H9 (cell line): ENCODE measurements at regions not wholly inside any gene's neighbourhood (a gene's known extent, or its start where the extent isn't known, plus 50 kb on each side); places are given as distances from the start of the nearest gene placed in this dataset.

Experiments used
- DNase-seq: peaks from one replicate; pipeline ENCODE4 v3.0.0-alpha.2; 2017
- H2AFZ ChIP-seq: one replicate; pipeline ENCODE4 v1.6.1; 2013; ENCODE audit warnings: mild to moderate bottlenecking, low read length, control low read depth, moderate library complexity
- H2AK5ac ChIP-seq: 2 replicates; pipeline ENCODE4 v1.6.1; 2013; ENCODE audit warnings: low read length, control low read depth, mixed read lengths; ENCODE audit not compliant: insufficient read length
- H2BK120ac ChIP-seq: one replicate; pipeline ENCODE4 v1.6.1; 2013; ENCODE audit warnings: low read depth, mild to moderate bottlenecking, low read length, control low read depth, inconsistent platforms; ENCODE audit not compliant: poor library complexity, severe bottlenecking
- H2BK12ac ChIP-seq: 2 replicates; pipeline ENCODE4 v1.6.1; 2013; ENCODE audit warnings: low read length, control low read depth, mixed read lengths, low read depth; ENCODE audit not compliant: insufficient read length
- H2BK15ac ChIP-seq: 2 replicates; pipeline ENCODE4 v1.6.1; 2013; ENCODE audit warnings: low read depth, low read length, control low read depth
- H2BK20ac ChIP-seq: one replicate; pipeline ENCODE4 v1.6.1; 2013; ENCODE audit warnings: low read depth, mild to moderate bottlenecking, low read length, control low read depth, inconsistent platforms; ENCODE audit not compliant: poor library complexity, severe bottlenecking
- H2BK5ac ChIP-seq: 2 replicates; pipeline ENCODE4 v1.6.1; 2013; ENCODE audit warnings: low read length, control low read depth, mixed read lengths; ENCODE audit not compliant: insufficient read length
- H3K14ac ChIP-seq: 2 replicates; pipeline ENCODE4 v1.6.1; 2013; ENCODE audit warnings: low read length, control low read depth; ENCODE audit not compliant: insufficient read depth
- H3K18ac ChIP-seq: 2 replicates; pipeline ENCODE4 v1.6.1; 2013; ENCODE audit warnings: low read depth, mild to moderate bottlenecking, mixed read lengths, low read length, control low read depth; ENCODE audit not compliant: insufficient read length
- H3K23ac ChIP-seq: 2 replicates; pipeline ENCODE4 v1.6.1; 2013; ENCODE audit warnings: low read length, control low read depth, mixed read lengths, low read depth; ENCODE audit not compliant: insufficient read length
- H3K23me2 ChIP-seq: 2 replicates; pipeline ENCODE4 v1.6.1; 2013; ENCODE audit warnings: low read depth, mild to moderate bottlenecking, mixed read lengths, low read length, control low read depth; ENCODE audit not compliant: insufficient read length, poor library complexity, severe bottlenecking
- H3K27ac ChIP-seq: 2 replicates; pipeline ENCODE4 v1.5.1; 2013; ENCODE audit warnings: low read length, control low read depth, mixed read lengths, low read depth; ENCODE audit not compliant: insufficient read length
- H3K27me3 ChIP-seq: 2 replicates; pipeline ENCODE4 v1.6.1; 2013; ENCODE audit warnings: low read length, control low read depth, inconsistent platforms; ENCODE audit not compliant: insufficient read depth
- H3K4ac ChIP-seq: 2 replicates; pipeline ENCODE4 v1.6.1; 2013; ENCODE audit warnings: low read depth, mild to moderate bottlenecking, control low read depth, inconsistent platforms, low read length, moderate library complexity
- H3K4me1 ChIP-seq: 2 replicates; pipeline ENCODE4 v1.6.1; 2013; ENCODE audit warnings: low read length, control low read depth, inconsistent platforms; ENCODE audit not compliant: insufficient read depth
- H3K4me2 ChIP-seq: 2 replicates; pipeline ENCODE4 v1.6.1; 2013; ENCODE audit warnings: low read length, control low read depth, mixed read lengths; ENCODE audit not compliant: insufficient read length, insufficient read depth
- H3K56ac ChIP-seq: 2 replicates; pipeline ENCODE4 v1.6.1; 2013; ENCODE audit warnings: low read depth, mild to moderate bottlenecking, mixed read lengths, low read length, control low read depth; ENCODE audit not compliant: insufficient read length
- H3K79me1 ChIP-seq: 2 replicates; pipeline ENCODE4 v1.6.1; 2013; ENCODE audit warnings: low read depth, mild to moderate bottlenecking, moderate library complexity, low read length, control low read depth, inconsistent platforms; ENCODE audit not compliant: insufficient read depth, poor library complexity, severe bottlenecking
- H3K79me2 ChIP-seq: 2 replicates; pipeline ENCODE4 v1.6.1; 2013; ENCODE audit warnings: low read length, control low read depth, inconsistent platforms; ENCODE audit not compliant: insufficient read depth
- H3K9ac ChIP-seq: 2 replicates; pipeline ENCODE4 v1.6.1; 2013; ENCODE audit warnings: low read length, control low read depth, mixed read lengths; ENCODE audit not compliant: insufficient read length; ENCODE audit errors: extremely low read depth
- H3K9me3 ChIP-seq: one replicate; pipeline ENCODE4 v1.6.1; 2013; ENCODE audit warnings: low read depth, low read length, inconsistent platforms; ENCODE audit not compliant: control insufficient read depth
- H3T11ph ChIP-seq: one replicate; pipeline ENCODE4 v1.6.1; 2013; ENCODE audit warnings: mild to moderate bottlenecking, low read length, control low read depth, inconsistent platforms
- H4K20me1 ChIP-seq: one replicate; pipeline ENCODE4 v1.6.1; 2013; ENCODE audit not compliant: control insufficient read depth, insufficient read length, insufficient read depth
- H4K5ac ChIP-seq: 2 replicates; pipeline ENCODE4 v1.6.1; 2013; ENCODE audit warnings: low read depth, mild to moderate bottlenecking, mixed read lengths, low read length, control low read depth; ENCODE audit not compliant: insufficient read length
- H4K8ac ChIP-seq: replicated peaks from 2 replicates; pipeline ENCODE4 v1.6.1; 2013; ENCODE audit warnings: low read length, control low read depth, mixed read lengths, low read depth; ENCODE audit not compliant: insufficient read length
- H4K91ac ChIP-seq: 2 replicates; pipeline ENCODE4 v1.6.1; 2013; ENCODE audit warnings: low read depth, mild to moderate bottlenecking, moderate library complexity, mixed read lengths, low read length, control low read depth; ENCODE audit not compliant: insufficient read length
- H3K27ac Mint-ChIP-seq, 3 experiments: 2 replicates in 2 of 3; 3 replicates in 1 of 3; pipeline ENCODE4 v1.8.0; 2020 to 2021; ENCODE audit warnings: mixed read lengths in 3 of 3, mild to moderate bottlenecking in 1 of 3, moderate library complexity in 1 of 3
- H3K27me3 Mint-ChIP-seq: 2 replicates; pipeline ENCODE4 v1.8.0; 2021; ENCODE audit warnings: low read depth, mild to moderate bottlenecking, moderate library complexity, mixed read lengths
- H3K36me3 Mint-ChIP-seq, 3 experiments: 2 replicates in 2 of 3; 3 replicates in 1 of 3; pipeline ENCODE4 v1.8.0; 2020 to 2021; ENCODE audit warnings: low read depth in 3 of 3, mixed read lengths in 3 of 3; ENCODE audit not compliant: insufficient read depth in 1 of 3
- H3K4me1 Mint-ChIP-seq, 2 experiments: 2 replicates each; pipeline ENCODE4 v1.8.0; 2020; ENCODE audit warnings: mixed read lengths in 2 of 2
- H3K4me3 Mint-ChIP-seq, 2 experiments: 2 replicates in 1 of 2; 3 replicates in 1 of 2; pipeline ENCODE4 v1.8.0; 2020 to 2021; ENCODE audit warnings: mild to moderate bottlenecking in 2 of 2, mixed read lengths in 2 of 2, moderate library complexity in 1 of 2
- H3K9me3 Mint-ChIP-seq, 2 experiments: 2 replicates in 1 of 2; 3 replicates in 1 of 2; pipeline ENCODE4 v1.8.0; 2020; ENCODE audit warnings: mild to moderate bottlenecking in 2 of 2, mixed read lengths in 2 of 2, moderate library complexity in 1 of 2
- CTCF ChIP-seq: fragments of 200-600 bp; sonication (generic); conservative IDR thresholded peaks from 3 replicates; pipeline ENCODE4 v1.8.0; 2021; ENCODE audit warnings: antibody characterized with exemption, mild to moderate bottlenecking
- WGBS: extraction: QIAGEN DNeasy Blood & Tissue Kit; methylation state at CpG from one replicate; pipeline ENCODE4 v1.1.7; 2013; ENCODE audit warnings: missing lambda C conversion rate, low lambda C conversion rate, mixed read lengths; ENCODE audit not compliant: insufficient read length; ENCODE audit errors: extremely low coverage; 5-methylcytosine and 5-hydroxymethylcytosine counted together

GRCh38 chr21:25039461-25040380, 567.6 kb downstream of the MRPL39 start:
- Histone ChIP-seq H3K18ac (no peak overlapping the region), H3K4ac (no peak overlapping the region), H3K79me2 (no peaks in the 10 kb centered on the region), H3K9me3 (no peaks in the 10 kb centered on the region), H3K9ac (no peak overlapping the region), H4K5ac (no peak overlapping the region), H3T11ph (no peak overlapping the region), H2BK12ac (no peak overlapping the region), H3K56ac (no peak overlapping the region), H3K4me1 (0 out of 2 replicates have a peak, but pooled peaks cover 2% of the 10 kb centered on the region), H3K14ac (no peak overlapping the region), H3K27me3 (no peaks in the 10 kb centered on the region), H2BK5ac (no peak overlapping the region), H4K8ac (no peak overlapping the region), H4K91ac (no peak overlapping the region), H3K23ac (no peak overlapping the region), H3K27ac (no peak overlapping the region), H3K23me2 (no peaks in the 10 kb centered on the region), H2AK5ac (no peak overlapping the region), H3K79me1 (no peaks in the 10 kb centered on the region), H2BK20ac (no peak overlapping the region), H3K4me2 (peak overlapping the region; percentile 16), H2AFZ (peak overlapping the region; percentile 100), H2BK15ac (no peak overlapping the region), H4K20me1 (no peaks in the 10 kb centered on the region), H2BK120ac (no peak overlapping the region)
- Mint-ChIP-seq H3K27ac (peak overlapping the region in 1 of 3 experiments; percentile 66; a peak in 2 of 7 replicates), H3K9me3 (peaks cover 27 to 61% of the 10 kb centered on the region in 2 experiments), H3K27me3 (no peaks in the 10 kb centered on the region), H3K36me3 (no peaks in the 10 kb centered on the region), H3K4me3 (peak overlapping the region in 1 of 2 experiments; percentile 49; a peak in 2 of 5 replicates), H3K4me1 (peaks cover 2% of the 10 kb centered on the region in 2 experiments; a peak in 3 of 4 replicates)
- no CpG with 5 or more reads among the region's 5 CpGs for WGBS
- TF ChIP-seq CTCF = peak; percentile 63
- no peak for DNase-seq
